ENCODE measurements at regions not wholly inside any gene's neighbourhood (a gene's known extent, or its start where the extent isn't known, plus 50 kb on each side); places are given as distances from the start of the nearest gene placed in this dataset.

DNA sequence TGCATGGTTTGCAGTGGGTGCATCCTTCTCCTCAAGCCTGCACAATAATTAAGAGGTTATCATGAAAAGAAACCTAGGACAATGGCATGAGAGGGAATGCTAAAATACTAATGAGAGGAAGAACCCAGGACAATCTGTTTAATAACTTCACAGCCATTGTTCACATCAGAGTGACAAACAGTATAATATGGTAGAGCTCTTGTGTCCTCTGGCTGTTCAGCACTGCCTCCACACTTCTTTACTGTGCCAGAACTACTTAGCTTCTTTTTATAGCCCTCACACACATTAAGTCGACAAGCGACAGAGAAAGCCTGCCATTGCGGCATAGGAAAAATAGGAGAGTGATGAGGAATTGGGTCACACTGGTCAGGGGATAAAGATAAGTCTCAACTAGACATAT lies 65.0 kb upstream of the MEIS2 start:
- H3K27ac ChIP-seq, result no peak overlapping the region
- ATAC-seq (no peak), DNase-seq (no peak)
- WGBS, 2 donors, result 87 to 89% methylated on average over 3 of the region's 3 CpGs
- H3K27me3 ChIP-seq, result no peaks in the 10 kb centered on the region
- H3K4me1 ChIP-seq, result no peaks in the 10 kb centered on the region
- no peaks in the 10 kb centered on the region for H3K36me3 ChIP-seq (replicated peaks in 1 of 2; ENCODE audit: insufficient read depth in 1 of 2, low read depth in 2 of 2)
- TF ChIP-seq, protein P1, sequence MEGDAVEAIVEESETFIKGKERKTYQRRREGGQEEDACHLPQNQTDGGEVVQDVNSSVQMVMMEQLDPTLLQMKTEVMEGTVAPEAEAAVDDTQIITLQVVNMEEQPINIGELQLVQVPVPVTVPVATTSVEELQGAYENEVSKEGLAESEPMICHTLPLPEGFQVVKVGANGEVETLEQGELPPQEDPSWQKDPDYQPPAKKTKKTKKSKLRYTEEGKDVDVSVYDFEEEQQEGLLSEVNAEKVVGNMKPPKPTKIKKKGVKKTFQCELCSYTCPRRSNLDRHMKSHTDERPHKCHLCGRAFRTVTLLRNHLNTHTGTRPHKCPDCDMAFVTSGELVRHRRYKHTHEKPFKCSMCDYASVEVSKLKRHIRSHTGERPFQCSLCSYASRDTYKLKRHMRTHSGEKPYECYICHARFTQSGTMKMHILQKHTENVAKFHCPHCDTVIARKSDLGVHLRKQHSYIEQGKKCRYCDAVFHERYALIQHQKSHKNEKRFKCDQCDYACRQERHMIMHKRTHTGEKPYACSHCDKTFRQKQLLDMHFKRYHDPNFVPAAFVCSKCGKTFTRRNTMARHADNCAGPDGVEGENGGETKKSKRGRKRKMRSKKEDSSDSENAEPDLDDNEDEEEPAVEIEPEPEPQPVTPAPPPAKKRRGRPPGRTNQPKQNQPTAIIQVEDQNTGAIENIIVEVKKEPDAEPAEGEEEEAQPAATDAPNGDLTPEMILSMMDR (IDR thresholded peaks at IDR 0.05), result no peak
- TF ChIP-seq POLR2A (IDR thresholded peaks at IDR 0.05), result no peak
- H3K9me3 ChIP-seq, result no peaks in the 10 kb centered on the region
- no peak overlapping the region for H3K4me3 ChIP-seq
- intact Hi-C loops (cut with DNase I), result no loop called here

DNA sequence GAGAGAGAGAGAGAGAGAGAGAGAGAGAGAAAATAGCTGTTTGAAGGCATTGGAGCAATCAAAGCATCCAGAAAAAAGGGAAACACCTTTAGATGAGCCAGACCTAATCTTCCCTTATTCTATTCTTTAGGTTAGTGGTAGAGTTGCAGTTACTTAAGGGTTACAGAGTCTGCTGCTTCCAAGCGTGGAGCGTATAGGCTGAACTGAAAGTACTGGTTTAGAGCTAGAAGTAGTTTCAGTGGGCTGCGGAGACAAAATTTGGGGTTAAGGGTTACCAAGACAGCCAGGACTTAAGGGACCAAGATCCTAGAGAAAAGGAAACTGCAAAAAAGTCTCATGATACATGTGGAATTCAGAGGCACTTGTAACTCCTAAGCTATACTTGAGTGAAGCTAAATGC lies 66.1 kb upstream of the MEIS2 start:
- no peaks in the 10 kb centered on the region for H3K27me3 ChIP-seq
- WGBS, 2 donors, result 64 to 70% methylated on average over 3 of the region's 3 CpGs
- ATAC-seq (no peak), DNase-seq (no peak)
- H3K36me3 ChIP-seq (replicated peaks in 1 of 2; ENCODE audit: insufficient read depth in 1 of 2, low read depth in 2 of 2), result no peaks in the 10 kb centered on the region
- H3K4me3 ChIP-seq, result no peak overlapping the region
- intact Hi-C loops (cut with DNase I), result no loop called here
- no peaks in the 10 kb centered on the region for H3K9me3 ChIP-seq
- no peaks in the 10 kb centered on the region for H3K4me1 ChIP-seq
- TF ChIP-seq, protein P1 (IDR thresholded peaks at IDR 0.05), result no peak
- TF ChIP-seq POLR2A (IDR thresholded peaks at IDR 0.05), result no peak
- no peak overlapping the region for H3K27ac ChIP-seq

DNA sequence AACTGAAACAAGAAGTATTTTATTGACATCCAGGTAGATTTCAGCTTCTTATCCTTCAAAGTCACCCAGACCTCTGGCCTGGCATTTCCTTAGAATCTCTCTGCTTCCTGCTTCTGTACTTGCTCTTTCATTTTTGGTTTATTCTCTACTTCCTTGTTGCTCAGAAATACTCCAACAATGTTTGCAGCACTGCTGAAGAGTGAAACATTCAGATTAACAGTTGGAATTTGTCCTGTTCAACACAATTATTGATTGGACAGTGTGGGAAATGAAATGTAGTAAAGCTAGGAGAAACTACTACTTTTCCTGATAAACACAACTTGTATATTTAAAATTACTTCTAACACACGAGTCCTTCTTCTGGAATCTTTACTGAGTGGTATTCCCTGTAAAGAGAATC lies 81.0 kb upstream of the MEIS2 start:
- DNase-seq (no peak), ATAC-seq (no peak)
- Histone ChIP-seq H3K27me3 (no peaks in the 10 kb centered on the region), H3K27ac (no peak overlapping the region), H3K9me3 (peaks cover 0 to 12% (median 0%) of the 10 kb centered on the region in 3 donors), H3K4me3 (no peak overlapping the region), H3K36me3 (replicated peaks in 1 of 2; ENCODE audit: insufficient read depth in 1 of 2, low read depth in 2 of 2) (no peaks in the 10 kb centered on the region), H3K4me1 (no peaks in the 10 kb centered on the region)
- intact Hi-C loops (cut with DNase I), result no loop called here
- WGBS, 2 donors, result 33 to 65% methylated on average over 1 of the region's 1 CpG
- TF ChIP-seq POLR2A (IDR thresholded peaks at IDR 0.05), result no peak
- TF ChIP-seq, protein P1 (IDR thresholded peaks at IDR 0.05), result no peak

DNA sequence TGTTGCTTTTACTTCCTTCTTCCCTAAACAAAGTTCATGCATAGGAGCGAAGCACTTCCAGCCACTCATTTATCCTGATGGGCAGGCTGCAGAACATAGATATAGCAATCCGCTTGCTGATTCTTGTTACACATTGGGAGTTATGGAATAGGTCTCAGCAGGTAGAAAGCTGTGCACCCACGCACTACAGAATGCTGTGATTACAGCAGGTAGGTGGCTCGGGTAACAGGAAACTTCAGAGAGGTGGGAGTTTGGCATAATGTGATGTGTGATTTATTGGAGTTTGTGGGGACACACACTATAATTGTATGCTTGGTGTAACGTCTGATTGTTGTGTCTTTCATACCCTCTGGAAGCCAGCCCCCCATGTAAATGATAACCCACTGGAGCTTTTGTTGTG lies 99.2 kb upstream of the MEIS2 start:
- 55 to 58% methylated on average over 5 of the region's 5 CpGs for WGBS, 2 donors
- intact Hi-C loops (cut with DNase I), result no loop called here
- Histone ChIP-seq H3K27me3 (no peaks in the 10 kb centered on the region), H3K9me3 (no peaks in the 10 kb centered on the region), H3K4me1 (no peaks in the 10 kb centered on the region), H3K27ac (no peak overlapping the region), H3K4me3 (no peak overlapping the region), H3K36me3 (replicated peaks in 1 of 2; ENCODE audit: insufficient read depth in 1 of 2, low read depth in 2 of 2) (no peaks in the 10 kb centered on the region)
- DNase-seq, result no peak
- TF ChIP-seq, protein P1 (IDR thresholded peaks at IDR 0.05), result no peak
- TF ChIP-seq POLR2A (IDR thresholded peaks at IDR 0.05), result no peak
- no peak for ATAC-seq

DNA sequence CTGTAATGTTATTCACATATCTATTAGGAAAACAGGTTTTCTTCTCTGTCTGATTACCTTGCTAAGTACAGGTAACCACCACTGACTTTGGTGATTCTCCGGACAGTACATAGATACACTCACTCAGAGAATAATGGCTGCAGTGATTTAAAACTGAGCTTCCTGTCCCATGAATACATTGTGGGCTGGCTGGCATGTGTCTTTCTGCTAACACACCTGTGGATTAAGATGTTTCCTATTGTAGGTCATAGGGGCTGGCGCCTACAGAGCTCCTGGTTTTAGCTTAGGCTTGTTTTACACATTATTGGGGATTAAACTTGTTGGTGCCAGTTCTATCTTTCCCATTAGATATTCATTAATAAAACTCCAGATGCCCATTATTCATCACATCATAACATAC lies 102.7 kb upstream of the MEIS2 start:
- Histone ChIP-seq H3K36me3 (replicated peaks in 1 of 2; ENCODE audit: insufficient read depth in 1 of 2, low read depth in 2 of 2) (no peaks in the 10 kb centered on the region), H3K4me3 (no peak overlapping the region), H3K9me3 (no peaks in the 10 kb centered on the region), H3K4me1 (no peaks in the 10 kb centered on the region), H3K27ac (no peak overlapping the region), H3K27me3 (no peaks in the 10 kb centered on the region)
- no peak for TF ChIP-seq POLR2A (IDR thresholded peaks at IDR 0.05)
- TF ChIP-seq, protein P1 (IDR thresholded peaks at IDR 0.05), result no peak
- intact Hi-C loops (cut with DNase I), result no loop called here
- DNase-seq (no peak), ATAC-seq (no peak)
- 92 to 98% methylated on average over 2 of the region's 2 CpGs for WGBS, 2 donors
